Kidney (tissue), 13 donors: ENCODE measurements at regions not wholly inside any gene's neighbourhood (a gene's known extent, or its start where the extent isn't known, plus 50 kb on each side); places are given as distances from the start of the nearest gene placed in this dataset.

ENCODE experiments used
- DNase-seq, 5 donors: peaks; one replicate each; pipeline ENCODE4 v3.0.0-alpha.2; 2013 to 2020
- FAIRE-seq: peaks from 2 replicates; lab custom pipeline; 2012; peaks lifted over from hg19 to GRCh38; lab: Jason Lieb, UNC
- H3K27ac ChIP-seq, 2 donors: one replicate each; pipeline ENCODE4 v1.7.0; 2013; ENCODE audit warnings: low read depth in 2 of 2, low read length in 2 of 2, inconsistent platforms in 1 of 2
- H3K27me3 ChIP-seq: one replicate; pipeline ENCODE4 v1.7.1; 2013; ENCODE audit warnings: low read length, inconsistent platforms; ENCODE audit not compliant: control insufficient read depth, insufficient read depth
- H3K36me3 ChIP-seq, 3 donors: one replicate each; pipeline versions ENCODE4 v1.7.0 to v1.7.1; 2013; ENCODE audit warnings: low read length in 3 of 3, control low read depth in 1 of 3, inconsistent platforms in 1 of 3; ENCODE audit not compliant: insufficient read depth in 3 of 3, control insufficient read depth in 2 of 3
- H3K4me1 ChIP-seq, 3 donors: one replicate each; pipeline versions ENCODE4 v1.7.0 to v1.7.1; 2013; ENCODE audit warnings: low read length in 3 of 3, inconsistent platforms in 1 of 3, low read depth in 1 of 3; ENCODE audit not compliant: control insufficient read depth in 2 of 3, insufficient read depth in 2 of 3
- H3K4me3 ChIP-seq, 3 donors: one replicate each; pipeline versions ENCODE4 v1.7.0 to v1.8.1; 2013; ENCODE audit warnings: low read length in 3 of 3, control low read depth in 1 of 3, inconsistent platforms in 1 of 3
- H3K9ac ChIP-seq, 3 donors: one replicate each; pipeline versions ENCODE4 v1.7.0 to v1.7.1; 2013; ENCODE audit warnings: low read length in 3 of 3, control low read depth in 1 of 3, inconsistent platforms in 1 of 3
- H3K9me3 ChIP-seq, 3 donors: one replicate each; pipeline versions ENCODE4 v1.7.0 to v1.7.1; 2013; ENCODE audit warnings: low read length in 3 of 3, control low read depth in 1 of 3, inconsistent platforms in 1 of 3; ENCODE audit not compliant: control insufficient read depth in 2 of 3, insufficient read depth in 1 of 3
- intact Hi-C: fragments of 100-400 bp; cut with DNase I; formaldehyde crosslinking; loops from one replicate; pipeline ENCODE4 v1.11.1; 2022
- TF ChIP-seq, protein P1 (sequence below): IDR thresholded peaks from 3 replicates; pipeline ENCODE4 v1.5.1; 2012; ENCODE audit warnings: mild to moderate bottlenecking, moderate library complexity, borderline replicate concordance; ENCODE audit not compliant: insufficient read depth; ENCODE audit errors: extremely low read depth
- donor health status: control.
- donor health status: control.
- donor health status: control.
- donor health status: control.
- donor health status: control.
- donor health status: DM: yes; HTN: yes; CAD: no.
- donor health status: Normal renal cell carcinoma (clear cell type).

DNA sequence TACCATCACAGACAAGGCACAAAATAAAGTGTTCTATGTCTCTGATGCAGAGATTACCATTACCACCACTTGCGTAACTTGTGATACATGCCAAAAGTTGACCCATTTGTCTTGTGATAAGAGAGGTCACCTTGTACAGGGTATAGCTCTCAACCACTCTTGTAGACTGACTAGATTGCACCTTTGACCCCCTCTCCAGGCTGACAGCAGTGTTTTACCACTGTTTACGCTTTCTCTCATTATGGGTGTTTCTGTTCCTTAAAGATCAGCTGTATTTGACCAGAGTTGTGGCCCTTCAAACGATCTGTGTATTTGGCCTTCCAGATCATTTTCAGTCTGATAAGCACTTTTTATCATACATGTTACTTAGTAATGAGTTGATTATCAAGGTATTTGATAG, 215.7 kb upstream of the HNMT start:
- Histone ChIP-seq H3K27ac (no peak overlapping the region), H3K9me3 (no peaks in the 10 kb centered on the region), H3K27me3 (no peaks in the 10 kb centered on the region), H3K36me3 (no peaks in the 10 kb centered on the region), H3K4me1 (no peaks in the 10 kb centered on the region), H3K4me3 (no peak overlapping the region), H3K9ac (no peak overlapping the region)
- FAIRE-seq (no peak), DNase-seq (no peak)
- intact Hi-C loops: no loop called here
- TF ChIP-seq, protein P1, sequence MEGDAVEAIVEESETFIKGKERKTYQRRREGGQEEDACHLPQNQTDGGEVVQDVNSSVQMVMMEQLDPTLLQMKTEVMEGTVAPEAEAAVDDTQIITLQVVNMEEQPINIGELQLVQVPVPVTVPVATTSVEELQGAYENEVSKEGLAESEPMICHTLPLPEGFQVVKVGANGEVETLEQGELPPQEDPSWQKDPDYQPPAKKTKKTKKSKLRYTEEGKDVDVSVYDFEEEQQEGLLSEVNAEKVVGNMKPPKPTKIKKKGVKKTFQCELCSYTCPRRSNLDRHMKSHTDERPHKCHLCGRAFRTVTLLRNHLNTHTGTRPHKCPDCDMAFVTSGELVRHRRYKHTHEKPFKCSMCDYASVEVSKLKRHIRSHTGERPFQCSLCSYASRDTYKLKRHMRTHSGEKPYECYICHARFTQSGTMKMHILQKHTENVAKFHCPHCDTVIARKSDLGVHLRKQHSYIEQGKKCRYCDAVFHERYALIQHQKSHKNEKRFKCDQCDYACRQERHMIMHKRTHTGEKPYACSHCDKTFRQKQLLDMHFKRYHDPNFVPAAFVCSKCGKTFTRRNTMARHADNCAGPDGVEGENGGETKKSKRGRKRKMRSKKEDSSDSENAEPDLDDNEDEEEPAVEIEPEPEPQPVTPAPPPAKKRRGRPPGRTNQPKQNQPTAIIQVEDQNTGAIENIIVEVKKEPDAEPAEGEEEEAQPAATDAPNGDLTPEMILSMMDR: no peak

DNA sequence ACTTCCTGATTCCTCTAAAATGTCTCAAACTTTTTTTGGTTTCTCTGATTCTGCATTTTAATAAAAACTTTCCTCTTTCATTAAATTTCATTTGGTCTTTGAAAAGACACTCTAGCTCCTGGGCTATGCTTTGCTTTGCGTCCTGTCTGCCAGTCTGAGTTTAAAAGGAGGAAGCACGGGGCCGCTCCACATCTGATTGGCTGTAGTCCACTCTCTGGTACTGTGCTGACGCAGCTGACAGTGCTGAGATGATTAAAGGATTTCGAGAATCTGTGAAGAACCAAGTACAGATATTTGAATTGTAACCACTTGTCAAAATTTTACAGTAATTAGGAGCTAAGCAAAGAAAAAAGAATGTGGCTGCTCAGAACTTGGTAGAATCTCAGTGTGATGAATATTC, 199.6 kb upstream of the HNMT start:
- FAIRE-seq (no peak), DNase-seq (no peak)
- H3K9ac ChIP-seq: no peak overlapping the region
- H3K36me3 ChIP-seq: no peaks in the 10 kb centered on the region
- no peak overlapping the region for H3K27ac ChIP-seq
- TF ChIP-seq, protein P1: no peak
- no peaks in the 10 kb centered on the region for H3K9me3 ChIP-seq
- H3K4me1 ChIP-seq: no peaks in the 10 kb centered on the region
- no peaks in the 10 kb centered on the region for H3K27me3 ChIP-seq
- intact Hi-C loops: no loop called here
- H3K4me3 ChIP-seq: no peak overlapping the region

DNA sequence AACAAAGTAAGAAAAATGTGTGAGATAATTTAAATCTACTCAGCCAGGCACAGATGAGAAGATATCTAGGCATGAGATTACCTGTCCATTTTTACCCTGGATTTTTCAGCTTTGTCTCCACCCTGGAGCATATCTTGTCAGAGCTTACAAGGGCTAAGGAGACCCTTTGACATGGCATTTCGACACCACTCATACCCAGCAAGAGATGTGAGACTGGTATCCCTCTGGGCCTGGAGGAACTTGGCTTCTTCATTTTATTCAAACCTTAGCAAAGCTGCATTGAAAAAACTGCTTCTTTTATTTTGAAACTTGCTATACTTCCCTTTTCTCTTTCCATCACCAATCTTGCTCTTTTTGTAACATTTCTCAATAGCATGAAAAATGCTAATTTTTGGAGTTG, 194.9 kb upstream of the HNMT start:
- FAIRE-seq: no peak
- Histone ChIP-seq H3K27ac (no peak overlapping the region), H3K36me3 (no peaks in the 10 kb centered on the region), H3K4me1 (no peaks in the 10 kb centered on the region), H3K9ac (no peak overlapping the region), H3K4me3 (no peak overlapping the region), H3K27me3 (no peaks in the 10 kb centered on the region), H3K9me3 (no peaks in the 10 kb centered on the region)
- no peak for DNase-seq
- TF ChIP-seq, protein P1: no peak
- intact Hi-C loops: no loop called here

DNA sequence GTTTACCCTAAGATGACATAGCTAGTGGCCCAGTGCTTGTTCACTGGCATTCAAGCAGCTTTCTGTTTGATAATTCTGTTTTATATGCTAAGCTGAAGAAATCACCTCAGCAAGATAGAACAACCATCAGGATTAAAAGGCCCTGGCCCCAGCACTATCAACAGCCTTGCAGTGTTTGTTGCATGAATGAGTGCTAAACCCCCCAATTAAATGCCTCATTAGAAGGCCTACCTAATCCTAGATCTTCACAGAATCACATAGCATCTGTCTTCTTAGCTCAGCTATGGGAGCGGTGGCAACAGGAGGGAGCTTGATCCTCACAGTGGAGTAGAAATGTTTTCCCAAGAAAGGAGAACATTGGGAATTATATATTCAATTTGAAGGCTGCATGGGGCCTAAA, 194.1 kb upstream of the HNMT start:
- intact Hi-C loops: no loop called here
- DNase-seq (no peak), FAIRE-seq (no peak)
- Histone ChIP-seq H3K27ac (no peak overlapping the region), H3K4me3 (no peak overlapping the region), H3K9ac (no peak overlapping the region), H3K36me3 (no peaks in the 10 kb centered on the region), H3K9me3 (no peaks in the 10 kb centered on the region), H3K4me1 (no peaks in the 10 kb centered on the region), H3K27me3 (no peaks in the 10 kb centered on the region)
- TF ChIP-seq, protein P1: no peak
